GM18867 (cell line): ENCODE measurements at regions not wholly inside any gene's neighbourhood (a gene's known extent, or its start where the extent isn't known, plus 50 kb on each side); places are given as distances from the start of the nearest gene placed in this dataset.
A peak's percentile ranks its signal among the peaks of the same experiment; 100 is the strongest.

ENCODE experiments used
- ATAC-seq: cut with Tn5 transposase; IDR thresholded peaks from one replicate; pipeline ENCODE4 v1.9.1; 2021; ENCODE audit warnings: mild to moderate bottlenecking, moderate library complexity; ENCODE audit not compliant: unreplicated experiment

- no peak for ATAC-seq
These were observed 72.9 kb downstream of the SLC10A2 start for GRCh38 chr13:102993348-102993747.

- no peak for ATAC-seq
These were observed 82.0 kb downstream of the SLC10A2 start for GRCh38 chr13:102984210-102984609.

GRCh38 chr13:102983496-102983895 is 82.7 kb downstream of the SLC10A2 start:
- no peak for ATAC-seq

GRCh38 chr13:102980331-102980982 is 85.8 kb downstream of the SLC10A2 start:
- ATAC-seq: no peak

- no peak for ATAC-seq
These were observed 88.0 kb downstream of the SLC10A2 start for GRCh38 chr13:102978168-102978567.

GRCh38 chr13:102977471-102977870 is 88.7 kb downstream of the SLC10A2 start:
- ATAC-seq: no peak

- no peak for ATAC-seq
These were observed 91.7 kb downstream of the SLC10A2 start for GRCh38 chr13:102974317-102975087.

- ATAC-seq: no peak
These were observed 94.0 kb downstream of the SLC10A2 start for GRCh38 chr13:102972191-102972590.

- peak; percentile 96 for ATAC-seq
These were observed 95.7 kb downstream of the SLC10A2 start for GRCh38 chr13:102970542-102970941.

- ATAC-seq: peak; percentile 39
These were observed 97.5 kb downstream of the SLC10A2 start for GRCh38 chr13:102968572-102969228.

- ATAC-seq: peak; percentile 27
These were observed 100.4 kb downstream of the SLC10A2 start for GRCh38 chr13:102965802-102966201.

GRCh38 chr13:102962430-102962829 is 103.8 kb downstream of the SLC10A2 start:
- ATAC-seq: peak; percentile 33

- ATAC-seq: no peak
These were observed 105.3 kb downstream of the SLC10A2 start for GRCh38 chr13:102960959-102961358.

GRCh38 chr13:102956449-102956848 is 109.8 kb downstream of the SLC10A2 start:
- ATAC-seq: no peak

- no peak for ATAC-seq
These were observed 108.5 kb downstream of the ERCC5 start for GRCh38 chr13:102954350-102954749.

GRCh38 chr13:102951808-102952207 is 106.0 kb downstream of the ERCC5 start:
- ATAC-seq: no peak

GRCh38 chr13:102947745-102948405 is 102.0 kb downstream of the ERCC5 start:
- ATAC-seq: no peak

GRCh38 chr13:102945886-102946285 is 100.1 kb downstream of the ERCC5 start:
- no peak for ATAC-seq

- no peak for ATAC-seq
These were observed 99.5 kb downstream of the ERCC5 start for GRCh38 chr13:102945324-102945815.

GRCh38 chr13:102944821-102945220 is 99.0 kb downstream of the ERCC5 start:
- ATAC-seq: no peak

GRCh38 chr13:102940770-102941169 is 94.9 kb downstream of the ERCC5 start:
- no peak for ATAC-seq
